AG04450 (cell line): ENCODE measurements at regions not wholly inside any gene's neighbourhood (a gene's known extent, or its start where the extent isn't known, plus 50 kb on each side); places are given as distances from the start of the nearest gene placed in this dataset.

ENCODE experiments used
- CTCF ChIA-PET: fragments of 300-600, 350-600 bp; formaldehyde crosslinking; extraction: SDS; loops from one replicate; lab custom pipeline; 2022; ENCODE audit warnings: antibody characterized with exemption, inconsistent platforms; lab: Charles Lee
- POLR2A ChIA-PET: fragments of 350-600 bp; formaldehyde crosslinking; extraction: SDS; loops from one replicate; lab custom pipeline; 2021; ENCODE audit warnings: antibody characterized with exemption, inconsistent platforms; lab: Yijun Ruan, JAX
- DNase-seq: peaks from one replicate; pipeline ENCODE4 v3.0.0-alpha.2; 2011; ENCODE audit warnings: low read depth, low spot score
- H3K27ac ChIP-seq: one replicate; pipeline ENCODE4 v1.5.1; 2012; ENCODE audit warnings: low read depth, low read length, control low read depth
- H3K27me3 ChIP-seq: one replicate; pipeline ENCODE4 v1.6.0; 2012; ENCODE audit warnings: low read length; ENCODE audit not compliant: control insufficient read depth, insufficient read depth
- H3K4me3 ChIP-seq: 2 replicates; pipeline ENCODE4 v1.5.1; 2011; ENCODE audit warnings: mild to moderate bottlenecking, low read depth, low read length, control low read depth
- H3K9me3 ChIP-seq: 2 replicates; pipeline ENCODE4 v1.5.1; 2012; ENCODE audit warnings: low read length; ENCODE audit not compliant: control insufficient read depth, insufficient read depth
- TF ChIP-seq, protein P1 (sequence below): IDR thresholded peaks from 2 replicates; pipeline ENCODE4 v1.5.1; 2011; ENCODE audit warnings: low read depth, low read length, control low read depth, inconsistent platforms

DNA sequence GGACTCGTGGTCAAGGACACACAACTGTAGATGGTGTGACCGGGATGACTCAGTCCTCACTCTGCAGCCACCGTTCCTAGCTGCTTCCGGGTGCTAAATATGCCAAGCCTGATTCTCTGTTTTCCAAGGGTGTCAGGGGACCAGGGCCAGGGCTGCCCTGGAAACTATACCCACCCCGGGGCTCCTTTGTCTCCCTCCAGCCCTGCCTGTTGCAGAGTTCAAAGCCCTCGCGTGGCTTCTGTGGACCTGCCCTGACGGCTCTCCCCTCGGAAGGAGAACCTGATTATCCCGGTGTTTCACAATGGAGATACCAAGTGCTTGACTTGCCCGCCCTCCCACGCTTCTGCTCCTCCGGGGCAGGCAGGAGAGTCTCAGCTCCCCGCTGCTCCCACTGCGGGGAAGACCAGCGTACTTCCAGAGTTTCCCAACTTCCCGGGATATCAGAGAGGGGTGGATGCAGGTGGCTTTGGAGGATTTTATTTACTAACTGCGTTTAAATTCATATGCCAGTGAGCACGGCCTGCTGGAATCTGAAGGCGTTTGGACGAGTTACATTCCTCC is 125.0 kb downstream of the ASB7 start:
- Histone ChIP-seq H3K9me3 (peaks cover 3% of the 10 kb centered on the region; the same call in 1 of the 2 replicates), H3K4me3 (no peak overlapping the region), H3K27me3 (no peaks in the 10 kb centered on the region), H3K27ac (no peak overlapping the region)
- POLR2A ChIA-PET, result no interaction called here
- CTCF ChIA-PET, result interaction anchor here (1.2 kb wide), 1 partner anchor 12 kb away, joined by 3 read pairs; no protein-coding TSS in a partner anchor
- no peak for DNase-seq
- TF ChIP-seq, protein P1, sequence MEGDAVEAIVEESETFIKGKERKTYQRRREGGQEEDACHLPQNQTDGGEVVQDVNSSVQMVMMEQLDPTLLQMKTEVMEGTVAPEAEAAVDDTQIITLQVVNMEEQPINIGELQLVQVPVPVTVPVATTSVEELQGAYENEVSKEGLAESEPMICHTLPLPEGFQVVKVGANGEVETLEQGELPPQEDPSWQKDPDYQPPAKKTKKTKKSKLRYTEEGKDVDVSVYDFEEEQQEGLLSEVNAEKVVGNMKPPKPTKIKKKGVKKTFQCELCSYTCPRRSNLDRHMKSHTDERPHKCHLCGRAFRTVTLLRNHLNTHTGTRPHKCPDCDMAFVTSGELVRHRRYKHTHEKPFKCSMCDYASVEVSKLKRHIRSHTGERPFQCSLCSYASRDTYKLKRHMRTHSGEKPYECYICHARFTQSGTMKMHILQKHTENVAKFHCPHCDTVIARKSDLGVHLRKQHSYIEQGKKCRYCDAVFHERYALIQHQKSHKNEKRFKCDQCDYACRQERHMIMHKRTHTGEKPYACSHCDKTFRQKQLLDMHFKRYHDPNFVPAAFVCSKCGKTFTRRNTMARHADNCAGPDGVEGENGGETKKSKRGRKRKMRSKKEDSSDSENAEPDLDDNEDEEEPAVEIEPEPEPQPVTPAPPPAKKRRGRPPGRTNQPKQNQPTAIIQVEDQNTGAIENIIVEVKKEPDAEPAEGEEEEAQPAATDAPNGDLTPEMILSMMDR, result no peak

DNA sequence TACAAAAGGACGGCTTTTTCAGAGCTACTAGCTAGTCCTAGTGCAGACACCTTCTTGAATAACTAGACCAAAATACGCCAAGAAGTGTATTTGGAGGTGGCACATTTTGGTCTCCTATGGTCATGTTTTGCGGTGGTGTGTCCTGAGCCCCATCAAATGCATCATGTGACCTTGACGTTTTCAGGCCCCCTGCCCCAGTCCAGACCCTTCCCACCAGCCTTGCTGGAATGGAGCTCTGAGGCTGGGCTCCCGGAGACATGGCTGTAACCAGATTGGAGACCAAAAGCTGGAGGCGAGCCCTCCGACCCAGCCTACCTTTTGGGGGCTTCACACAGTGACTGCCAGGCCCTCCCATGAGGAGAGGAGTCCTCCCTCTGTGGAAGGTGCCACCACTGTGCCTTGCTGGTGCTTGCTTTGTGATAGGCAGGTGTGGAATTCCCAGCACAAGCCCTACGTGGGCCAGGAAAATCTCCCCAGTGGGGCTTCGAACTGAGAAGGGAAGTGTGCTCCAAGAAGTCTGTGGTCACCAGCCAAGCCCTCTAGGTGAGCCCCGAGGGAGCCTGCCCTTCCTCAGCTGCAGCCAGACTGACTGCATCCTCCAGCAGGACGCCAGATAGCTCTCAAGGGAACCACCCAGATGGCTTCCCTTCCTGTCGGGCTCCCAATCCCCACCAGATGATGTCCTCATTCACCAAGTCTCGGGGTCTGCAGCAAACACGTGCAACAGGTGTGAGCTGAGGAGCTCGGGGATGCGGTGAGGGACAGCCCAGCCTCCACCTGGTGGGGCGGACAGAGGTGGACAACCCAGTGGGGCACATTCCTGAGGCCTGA is 126.2 kb downstream of the ASB7 start:
- H3K4me3 ChIP-seq, result no peak overlapping the region
- no peak for DNase-seq
- ChIA-PET CTCF (interaction anchor here (0.7 to 1.2 kb wide), 4 partner anchors 9 to 144 kb away, joined by 3 to 4 read pairs (median 3); no protein-coding TSS in a partner anchor), POLR2A (no interaction called here)
- no peaks in the 10 kb centered on the region for H3K27me3 ChIP-seq
- peaks cover 6% of the 10 kb centered on the region for H3K9me3 ChIP-seq
- H3K27ac ChIP-seq, result no peak overlapping the region
- TF ChIP-seq, protein P1, result no peak

DNA sequence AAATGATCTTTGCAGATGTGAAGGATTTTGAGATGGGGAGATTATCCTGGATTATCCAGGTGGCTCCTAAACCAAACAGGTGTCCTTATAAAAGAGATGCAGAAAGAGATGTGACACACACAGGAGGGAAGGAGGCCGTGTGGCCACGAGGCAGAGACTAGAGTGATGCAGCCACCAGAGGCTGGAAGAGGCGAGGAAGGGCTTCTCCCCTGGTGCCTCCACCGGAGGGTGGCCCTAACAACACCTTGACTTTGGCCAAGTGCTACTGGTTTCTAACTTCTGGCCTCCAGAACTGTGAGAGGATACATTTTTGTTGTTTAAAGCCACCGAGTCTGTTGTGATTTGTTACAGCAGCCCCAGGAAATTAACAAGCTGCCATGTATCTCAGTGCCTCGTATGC is 127.1 kb downstream of the ASB7 start:
- ChIA-PET CTCF (no interaction called here), POLR2A (interaction anchor here (0.7 kb wide), 1 partner anchor 515 kb away, joined by 4 read pairs; no protein-coding TSS in a partner anchor)
- Histone ChIP-seq H3K4me3 (no peak overlapping the region), H3K27ac (no peak overlapping the region), H3K9me3 (peaks cover 9% of the 10 kb centered on the region), H3K27me3 (no peaks in the 10 kb centered on the region)
- TF ChIP-seq, protein P1, result no peak
- DNase-seq, result no peak

DNA sequence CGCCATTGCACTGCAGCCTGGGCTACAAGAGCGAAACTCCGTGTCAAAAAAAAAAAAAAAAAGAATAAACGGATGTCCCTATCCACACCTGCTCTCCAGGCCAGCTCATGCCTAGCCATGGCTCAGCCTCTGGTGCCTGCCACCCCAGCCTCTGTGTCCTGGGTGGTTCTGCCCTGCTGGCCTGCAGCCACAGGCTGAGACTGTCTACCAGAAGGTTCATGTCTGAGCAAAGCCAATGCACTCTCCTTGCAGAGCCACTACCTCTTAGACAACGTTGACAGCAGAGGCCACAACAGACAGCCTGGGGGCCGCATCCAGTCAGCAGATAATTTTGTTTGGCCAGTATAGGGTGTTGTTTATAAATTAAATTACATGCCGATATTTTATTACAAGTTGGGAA is 127.7 kb downstream of the ASB7 start:
- POLR2A ChIA-PET, result interaction anchor here (0.7 kb wide), 1 partner anchor 514 kb away, joined by 4 read pairs; no protein-coding TSS in a partner anchor
- H3K27ac ChIP-seq, result no peak overlapping the region
- CTCF ChIA-PET, result no interaction called here

More for the DNA sequence above, 127.7 kb downstream of the ASB7 start:
- H3K4me3 ChIP-seq, result no peak overlapping the region
- H3K27me3 ChIP-seq, result no peaks in the 10 kb centered on the region
- DNase-seq, result no peak
- H3K9me3 ChIP-seq, result peaks cover 14% of the 10 kb centered on the region
- TF ChIP-seq, protein P1, result no peak
